SK-N-SH (cell line): ENCODE measurements at regions not wholly inside any gene's neighbourhood (a gene's known extent, or its start where the extent isn't known, plus 50 kb on each side); places are given as distances from the start of the nearest gene placed in this dataset.

Experiments used
- CTCF ChIA-PET: fragments of 300-600, 350-600 bp; formaldehyde crosslinking; extraction: SDS; loops from one replicate; lab custom pipeline; 2021; lab: Yijun Ruan, JAX
- POLR2A ChIA-PET: fragments of 350-600 bp; sonication (Branson Sonifier 250); formaldehyde crosslinking; extraction: SDS; loops from one replicate; lab custom pipeline; 2020; ENCODE audit warnings: antibody characterized with exemption, inconsistent platforms; lab: Yijun Ruan, JAX
- DNase-seq: peaks from one replicate; pipeline ENCODE4 v3.0.0; 2012
- H2AFZ ChIP-seq: fragments of 200-600 bp; sonication (generic); 2 replicates; pipeline ENCODE4 v1.8.1; 2016; ENCODE audit warnings: antibody characterized with exemption, mild to moderate bottlenecking, low read depth
- H3F3A ChIP-seq: fragments of 200-600 bp; sonication (generic); replicated peaks from 2 replicates; pipeline ENCODE3; 2016; ENCODE audit warnings: antibody characterized with exemption, mild to moderate bottlenecking; ENCODE audit not compliant: insufficient read depth
- H3K27ac ChIP-seq, 2 experiments: fragments of 200-500 bp in 1 of 2; fragments of 200-600 bp in 1 of 2; sonication (Bioruptor generic) in 1 of 2; sonication (generic), shearing (Covaris generic) in 1 of 2; 2 replicates each; pipeline versions ENCODE4 v1.5.1 to v1.6.1; 2014 to 2016; ENCODE audit warnings: low read depth in 2 of 2, inconsistent platforms in 1 of 2, low read length in 1 of 2, mild to moderate bottlenecking in 1 of 2, mixed read lengths in 1 of 2
- H3K27me3 ChIP-seq: fragments of 200-600 bp; sonication (generic), shearing (Covaris generic); 2 replicates; pipeline ENCODE4 v1.6.1; 2016; ENCODE audit warnings: mixed run types; ENCODE audit not compliant: insufficient read depth
- H3K36me3 ChIP-seq, 2 experiments: fragments of 200-500 bp in 1 of 2; fragments of 200-600 bp in 1 of 2; sonication (Bioruptor generic) in 1 of 2; sonication (generic) in 1 of 2; replicated peaks in 1 of 2; 2 replicates each; pipeline versions ENCODE3 to v1.5.1; 2014 to 2016; ENCODE audit warnings: low read length in 1 of 2, mild to moderate bottlenecking in 1 of 2; ENCODE audit not compliant: insufficient read depth in 2 of 2, control insufficient read depth in 1 of 2
- H3K4me1 ChIP-seq, 2 experiments: fragments of 200-500 bp in 1 of 2; fragments of 200-600 bp in 1 of 2; sonication (Bioruptor generic) in 1 of 2; sonication (generic), shearing (Covaris generic) in 1 of 2; 2 replicates each; pipeline versions ENCODE4 v1.5.1 to v1.6.1; 2014 to 2016; ENCODE audit warnings: low read depth in 1 of 2, low read length in 1 of 2, mixed run types in 1 of 2; ENCODE audit not compliant: insufficient read depth in 2 of 2, control insufficient read depth in 1 of 2
- H3K4me2 ChIP-seq: fragments of 200-600 bp; sonication (generic), shearing (Covaris generic); 2 replicates; pipeline ENCODE4 v1.6.1; 2017; ENCODE audit warnings: mixed run types
- H3K4me3 ChIP-seq, 2 experiments: fragments of 200-500 bp in 1 of 2; fragments of 200-600 bp in 1 of 2; sonication (Bioruptor generic) in 1 of 2; sonication (generic), shearing (Covaris generic) in 1 of 2; 2 replicates each; pipeline versions ENCODE4 v1.5.1 to v1.8.1; 2014 to 2016; ENCODE audit warnings: low read depth in 2 of 2, inconsistent platforms in 1 of 2, low read length in 1 of 2, mild to moderate bottlenecking in 1 of 2, mixed read lengths in 1 of 2, moderate library complexity in 1 of 2
- H3K79me2 ChIP-seq: fragments of 200-600 bp; sonication (generic); 2 replicates; pipeline ENCODE4 v1.8.1; 2017; ENCODE audit warnings: mild to moderate bottlenecking; ENCODE audit not compliant: insufficient read depth
- H3K9ac ChIP-seq: fragments of 200-600 bp; sonication (generic); 2 replicates; pipeline ENCODE4 v1.6.1; 2017; ENCODE audit warnings: mixed run types
- H3K9me2 ChIP-seq: fragments of 200-600 bp; sonication (generic); 2 replicates; pipeline ENCODE4 v1.6.1; 2017; ENCODE audit warnings: mixed run types
- H3K9me3 ChIP-seq: fragments of 200-600 bp; sonication (generic); 2 replicates; pipeline ENCODE4 v1.6.1; 2017; ENCODE audit warnings: mixed run types, mild to moderate bottlenecking, moderate library complexity
- H4K20me1 ChIP-seq: fragments of 200-600 bp; sonication (generic); 2 replicates; pipeline ENCODE4 v1.6.1; 2017; ENCODE audit warnings: mild to moderate bottlenecking, mixed run types; ENCODE audit not compliant: insufficient read depth
- CHD2 ChIP-seq: fragments of 150-350 bp; IDR thresholded peaks from 2 replicates; pipeline ENCODE4 v1.6.1; 2018; ENCODE audit warnings: low read length; ENCODE audit not compliant: partially characterized antibody
- CTCF ChIP-seq: fragments of 200-600 bp; sonication (generic); IDR thresholded peaks from 2 replicates; pipeline ENCODE4 v1.6.1; 2017; ENCODE audit warnings: antibody characterized with exemption, mild to moderate bottlenecking, moderate library complexity
- EP300 ChIP-seq, 2 experiments: IDR thresholded peaks; 2 replicates each; pipeline versions ENCODE4 v1.4.0 to v1.6.1; 2012; ENCODE audit warnings: borderline replicate concordance in 1 of 2, low read depth in 1 of 2, low read length in 1 of 2
- EZH2phosphoT487 ChIP-seq: fragments of 200-600 bp; sonication (generic); IDR thresholded peaks from 2 replicates; pipeline ENCODE4 v1.6.1; 2017; ENCODE audit warnings: low read depth, mixed run types, mild to moderate bottlenecking, antibody characterized with exemption, moderate library complexity, borderline replicate concordance
- GABPA ChIP-seq: IDR thresholded peaks from 2 replicates; pipeline ENCODE4 v1.4.0; 2012; ENCODE audit warnings: low read depth, mild to moderate bottlenecking
- GATA2 ChIP-seq: sonication (generic); formaldehyde crosslinking; IDR thresholded peaks from 2 replicates; pipeline ENCODE4 v1.5.0; 2020; ENCODE audit warnings: mild to moderate bottlenecking, missing genetic modification reagents
- MXI1 ChIP-seq: IDR thresholded peaks from 2 replicates; pipeline ENCODE4 v1.6.1; 2012; ENCODE audit warnings: mild to moderate bottlenecking, low read depth, low read length, improper control_type of control experiment
- REST ChIP-seq: IDR thresholded peaks from 2 replicates; pipeline ENCODE4 v1.6.1; 2012; ENCODE audit warnings: mild to moderate bottlenecking, low read depth, low read length, moderate library complexity
- RFX5 ChIP-seq: IDR thresholded peaks from 2 replicates; pipeline ENCODE4 v1.6.1; 2012; ENCODE audit warnings: mild to moderate bottlenecking, improper control_type of control experiment, low read length
- RXRA ChIP-seq: IDR thresholded peaks from 2 replicates; pipeline ENCODE4 v1.4.0; 2012; ENCODE audit warnings: low read depth, mild to moderate bottlenecking, borderline replicate concordance
- SIN3A ChIP-seq: IDR thresholded peaks from 2 replicates; pipeline ENCODE4 v1.6.1; 2012; ENCODE audit warnings: low read depth, mild to moderate bottlenecking, low read length, moderate library complexity, borderline replicate concordance
- TAF1 ChIP-seq: IDR thresholded peaks from 2 replicates; pipeline ENCODE4 v1.6.1; 2012; ENCODE audit warnings: low read depth, mild to moderate bottlenecking, low read length, moderate library complexity, borderline replicate concordance
- TCF12 ChIP-seq: IDR thresholded peaks from 2 replicates; pipeline ENCODE4 v1.4.0; 2012
- USF1 ChIP-seq: IDR thresholded peaks from 2 replicates; pipeline ENCODE4 v1.4.0; 2012; ENCODE audit warnings: low read depth, borderline replicate concordance
- USF2 ChIP-seq: fragments of 150-350 bp; IDR thresholded peaks from 2 replicates; pipeline ENCODE4 v1.6.1; 2017; ENCODE audit warnings: antibody characterized with exemption, low read length, low read depth, borderline replicate concordance
- YY1 ChIP-seq: IDR thresholded peaks from 2 replicates; pipeline ENCODE4 v1.4.0; 2012; ENCODE audit warnings: low read depth, mild to moderate bottlenecking
- WGBS: methylation state at CpG from one replicate; pipeline ENCODE4 v1.1.6; 2017; ENCODE audit warnings: low lambda C conversion rate; 5-methylcytosine and 5-hydroxymethylcytosine counted together

- 39% methylated on average over 4 of the region's 6 CpGs for WGBS
- Histone ChIP-seq H3K4me2 (no peak overlapping the region), H3K9me2 (no peaks in the 10 kb centered on the region), H3K27me3 (no peaks in the 10 kb centered on the region; the same call in 1 of the 2 replicates), H3K4me1 (no peaks in the 10 kb centered on the region; a peak in 1 of 4 replicates), H3K4me3 (no peak overlapping the region), H3K36me3 (no peaks in the 10 kb centered on the region), H4K20me1 (no peaks in the 10 kb centered on the region), H3F3A (no peaks in the 10 kb centered on the region), H3K9me3 (no peaks in the 10 kb centered on the region), H3K79me2 (no peaks in the 10 kb centered on the region), H3K27ac (no peak overlapping the region), H3K9ac (no peak overlapping the region), H2AFZ (no peak overlapping the region)
- TF ChIP-seq MXI1 (no peak), CHD2 (no peak), USF1 (no peak), RXRA (no peak)
- no peak for DNase-seq
- POLR2A ChIA-PET, result no interaction called here
- CTCF ChIA-PET, result no interaction called here
Observed at GRCh38 chr2:235325151-235325550, 168.7 kb upstream of the AGAP1 start.

- H3K27ac ChIP-seq, result no peak overlapping the region
- no peaks in the 10 kb centered on the region for H3K9me3 ChIP-seq
- H3K79me2 ChIP-seq, result no peaks in the 10 kb centered on the region
- WGBS, result 82% methylated on average over 1 of the region's 1 CpG
- no peaks in the 10 kb centered on the region; a peak in 1 of 4 replicates for H3K4me1 ChIP-seq
- H3K27me3 ChIP-seq, result no peaks in the 10 kb centered on the region; the same call in 1 of the 2 replicates
- no peaks in the 10 kb centered on the region for H3K36me3 ChIP-seq
- POLR2A ChIA-PET, result interaction anchor here (0.6 kb wide), 1 partner anchor 10 kb away, joined by 3 read pairs; no protein-coding TSS in a partner anchor
- H4K20me1 ChIP-seq, result no peaks in the 10 kb centered on the region
- H2AFZ ChIP-seq, result no peak overlapping the region
- H3K9ac ChIP-seq, result no peak overlapping the region
- peaks cover 5% of the 10 kb centered on the region for H3F3A ChIP-seq
- H3K4me2 ChIP-seq, result no peak overlapping the region
- CTCF ChIA-PET, result interaction anchor here (0.7 kb wide), 1 partner anchor 417 kb away, joined by 3 read pairs; no protein-coding TSS in a partner anchor
- TF ChIP-seq YY1 (no peak), GATA2 (CRISPR knock-in tag) (no peak), EP300 (IDR thresholded peaks at IDR 0.05; ENCODE audit: borderline replicate concordance in 1 of 2, low read depth in 1 of 2, low read length in 1 of 2) (no peak), USF2 (no peak), TAF1 (no peak), RXRA (no peak), EZH2phosphoT487 (no peak), REST (no peak), CTCF (no peak), USF1 (no peak), SIN3A (no peak), RFX5 (no peak), CHD2 (no peak), GABPA (no peak), TCF12 (no peak)
- TF ChIP-seq, all 33 proteins: peak for 0
- Histone ChIP-seq H3K4me3 (no peak overlapping the region), H3K9me2 (no peaks in the 10 kb centered on the region)
- no peak for DNase-seq
Observed at GRCh38 chr2:235328991-235329390, 164.9 kb upstream of the AGAP1 start.
